Right forelimb (tissue), 1 donor: ENCODE measurements at regions not wholly inside any gene's neighbourhood (a gene's known extent, or its start where the extent isn't known, plus 50 kb on each side); places are given as distances from the start of the nearest gene placed in this dataset.
"Not testable (repeated sequence)": the region's sequence is repeated elsewhere in the genome, so short reads cannot be mapped to it uniquely, and the experiment has no call there.

Experiments used
- DNase-seq: peaks from one replicate; pipeline ENCODE4 v3.0.0-alpha.2; 2018

GRCh38 chr4:72875138-72875537 lies 194.4 kb downstream of the COX18 start:
- DNase-seq = no peak

GRCh38 chr4:72864898-72865297 lies 204.6 kb downstream of the COX18 start:
- no peak for DNase-seq

- not testable (repeated sequence) for DNase-seq
Observed at GRCh38 chr4:72864277-72864676, 205.2 kb downstream of the COX18 start.

- DNase-seq = no peak
Observed at GRCh38 chr4:72860766-72861165, 208.8 kb downstream of the COX18 start.

GRCh38 chr4:72858328-72858727 lies 211.2 kb downstream of the COX18 start:
- no peak for DNase-seq

- no peak for DNase-seq
Observed at GRCh38 chr4:72857787-72858186, 211.7 kb downstream of the COX18 start.

- DNase-seq = no peak
Observed at GRCh38 chr4:72857216-72857615, 212.3 kb downstream of the COX18 start.

- no peak for DNase-seq
Observed at GRCh38 chr4:72846280-72847111, 223.0 kb downstream of the COX18 start.

GRCh38 chr4:72843466-72843865 lies 226.1 kb downstream of the COX18 start:
- no peak for DNase-seq

- no peak for DNase-seq
Observed at GRCh38 chr4:72842323-72842722, 227.2 kb downstream of the COX18 start.

- DNase-seq = not testable (repeated sequence)
Observed at GRCh38 chr4:72840166-72840565, 229.3 kb downstream of the COX18 start.

GRCh38 chr4:72828864-72829263 lies 240.7 kb downstream of the COX18 start:
- DNase-seq = no peak

GRCh38 chr4:72827968-72828367 lies 241.5 kb downstream of the COX18 start:
- no peak for DNase-seq

- no peak for DNase-seq
Observed at GRCh38 chr4:72820107-72820506, 249.4 kb downstream of the COX18 start.

- DNase-seq = no peak
Observed at GRCh38 chr4:72817012-72817411, 248.0 kb upstream of the ADAMTS3 start.

- DNase-seq = no peak
Observed at GRCh38 chr4:72814241-72814640, 245.2 kb upstream of the ADAMTS3 start.

- DNase-seq = no peak
Observed at GRCh38 chr4:72809208-72809607, 240.2 kb upstream of the ADAMTS3 start.

- DNase-seq = no peak
Observed at GRCh38 chr4:72805284-72805683, 236.3 kb upstream of the ADAMTS3 start.

GRCh38 chr4:72797486-72797885 lies 228.5 kb upstream of the ADAMTS3 start:
- no peak for DNase-seq

GRCh38 chr4:72791054-72791453 lies 222.0 kb upstream of the ADAMTS3 start:
- DNase-seq = no peak

- DNase-seq = no peak
Observed at GRCh38 chr4:72786401-72786990, 217.5 kb upstream of the ADAMTS3 start.

- DNase-seq = no peak
Observed at GRCh38 chr4:72779241-72779640, 210.2 kb upstream of the ADAMTS3 start.

GRCh38 chr4:72777436-72777835 lies 208.4 kb upstream of the ADAMTS3 start:
- no peak for DNase-seq

- no peak for DNase-seq
Observed at GRCh38 chr4:72770708-72771107, 201.7 kb upstream of the ADAMTS3 start.

- DNase-seq = no peak
Observed at GRCh38 chr4:72768364-72768763, 199.3 kb upstream of the ADAMTS3 start.
